ENCODE measurements at regions not wholly inside any gene's neighbourhood (a gene's known extent, or its start where the extent isn't known, plus 50 kb on each side); places are given as distances from the start of the nearest gene placed in this dataset.

GRCh38 chr3:162677475-162677874, 1180.9 kb downstream of the OTOL1 start:
- ChIA-PET POLR2A (no interaction called here), CTCF (no interaction called here)
- H3K27me3 ChIP-seq (ENCODE audit: control insufficient read depth, insufficient read depth, low read length), result no peaks in the 10 kb centered on the region
- no peaks in the 10 kb centered on the region for H3K9me3 ChIP-seq (ENCODE audit: control insufficient read depth, insufficient read depth, low read length)
- no peak overlapping the region for H3K4me3 ChIP-seq (ENCODE audit: low read depth, low read length)
- DNase-seq (ENCODE audit: low read depth, low spot score), result no peak
- no peak for TF ChIP-seq CTCF (IDR thresholded peaks at IDR 0.05; ENCODE audit: low read depth, low read length)
- H3K27ac ChIP-seq (ENCODE audit: low read depth, low read length), result no peak overlapping the region

GRCh38 chr3:162678941-162679340, 1182.3 kb downstream of the OTOL1 start:
- TF ChIP-seq CTCF (IDR thresholded peaks at IDR 0.05; ENCODE audit: low read depth, low read length), result no peak
- no peak overlapping the region for H3K27ac ChIP-seq (ENCODE audit: low read depth, low read length)
- H3K9me3 ChIP-seq (ENCODE audit: control insufficient read depth, insufficient read depth, low read length), result no peaks in the 10 kb centered on the region
- ChIA-PET CTCF (no interaction called here), POLR2A (no interaction called here)
- H3K4me3 ChIP-seq (ENCODE audit: low read depth, low read length), result no peak overlapping the region
- DNase-seq (ENCODE audit: low read depth, low spot score), result no peak
- H3K27me3 ChIP-seq (ENCODE audit: control insufficient read depth, insufficient read depth, low read length), result no peaks in the 10 kb centered on the region

- H3K9me3 ChIP-seq (ENCODE audit: control insufficient read depth, insufficient read depth, low read length), result no peaks in the 10 kb centered on the region
- TF ChIP-seq CTCF (IDR thresholded peaks at IDR 0.05; ENCODE audit: low read depth, low read length), result no peak
- ChIA-PET POLR2A (no interaction called here), CTCF (no interaction called here)
- no peaks in the 10 kb centered on the region for H3K27me3 ChIP-seq (ENCODE audit: control insufficient read depth, insufficient read depth, low read length)
- H3K4me3 ChIP-seq (ENCODE audit: low read depth, low read length), result no peak overlapping the region
- no peak for DNase-seq (ENCODE audit: low read depth, low spot score)
- no peak overlapping the region for H3K27ac ChIP-seq (ENCODE audit: low read depth, low read length)
Measured at GRCh38 chr3:162684260-162684659, 1187.7 kb downstream of the OTOL1 start.

GRCh38 chr3:162699291-162699690, 1202.7 kb downstream of the OTOL1 start:
- no peak for TF ChIP-seq CTCF (IDR thresholded peaks at IDR 0.05; ENCODE audit: low read depth, low read length)
- ChIA-PET POLR2A (no interaction called here), CTCF (no interaction called here)
- DNase-seq (ENCODE audit: low read depth, low spot score), result no peak
- Histone ChIP-seq H3K9me3 (ENCODE audit: control insufficient read depth, insufficient read depth, low read length) (peaks cover 7% of the 10 kb centered on the region; the same call in 1 of the 2 replicates), H3K4me3 (ENCODE audit: low read depth, low read length) (no peak overlapping the region), H3K27me3 (ENCODE audit: control insufficient read depth, insufficient read depth, low read length) (no peaks in the 10 kb centered on the region), H3K27ac (ENCODE audit: low read depth, low read length) (no peak overlapping the region)

- Histone ChIP-seq H3K27me3 (ENCODE audit: control insufficient read depth, insufficient read depth, low read length) (no peaks in the 10 kb centered on the region), H3K27ac (ENCODE audit: low read depth, low read length) (no peak overlapping the region), H3K9me3 (ENCODE audit: control insufficient read depth, insufficient read depth, low read length) (peaks cover 7% of the 10 kb centered on the region; the same call in 1 of the 2 replicates), H3K4me3 (ENCODE audit: low read depth, low read length) (no peak overlapping the region)
- TF ChIP-seq CTCF (IDR thresholded peaks at IDR 0.05; ENCODE audit: low read depth, low read length), result no peak
- DNase-seq (ENCODE audit: low read depth, low spot score), result no peak
- POLR2A ChIA-PET, result no interaction called here
- CTCF ChIA-PET, result no interaction called here
Measured at GRCh38 chr3:162701211-162701610, 1204.6 kb downstream of the OTOL1 start.
